ENCODE measurements at regions not wholly inside any gene's neighbourhood (a gene's known extent, or its start where the extent isn't known, plus 50 kb on each side); places are given as distances from the start of the nearest gene placed in this dataset.
"Not testable (repeated sequence)": the region's sequence is repeated elsewhere in the genome, so short reads cannot be mapped to it uniquely, and the experiment has no call there.

- not testable (repeated sequence) for H4K20me1 ChIP-seq (ENCODE audit: insufficient read depth, low read depth, low read length); H3K36me3 ChIP-seq (ENCODE audit: insufficient read depth, low read length); H3K79me2 ChIP-seq (ENCODE audit: low read length); H3K4me1 ChIP-seq (ENCODE audit: low read length); H3K9me3 ChIP-seq (ENCODE audit: low read length); H3K27ac ChIP-seq (ENCODE audit: low read length); H3K4me2 ChIP-seq (ENCODE audit: low read depth, low read length, poor library complexity, severe bottlenecking); DNase-seq; H2AFZ ChIP-seq (ENCODE audit: low read length); H3K9ac ChIP-seq (ENCODE audit: low read length); H3K9me2 ChIP-seq (replicated peaks; ENCODE audit: insufficient read depth, low read length); H3K4me3 ChIP-seq (ENCODE audit: low read length); H3K27me3 ChIP-seq (ENCODE audit: low read length)
Measured at GRCh38 chr20:16873124-16873523, 125.0 kb downstream of the OTOR start.

GRCh38 chr20:16877053-16877554 lies 128.9 kb downstream of the OTOR start:
- Histone ChIP-seq H3K9me3 (ENCODE audit: low read length) (no peaks in the 10 kb centered on the region), H3K4me3 (ENCODE audit: low read length) (no peak overlapping the region)

GRCh38 chr20:16885746-16886145 lies 137.6 kb downstream of the OTOR start:
- Histone ChIP-seq H3K36me3 (ENCODE audit: insufficient read depth, low read length) (no peaks in the 10 kb centered on the region), H3K9me2 (replicated peaks; ENCODE audit: insufficient read depth, low read length) (no peaks in the 10 kb centered on the region), H3K79me2 (ENCODE audit: low read length) (no peaks in the 10 kb centered on the region), H3K4me2 (ENCODE audit: low read depth, low read length, poor library complexity, severe bottlenecking) (no peak overlapping the region), H3K4me3 (ENCODE audit: low read length) (no peak overlapping the region), H4K20me1 (ENCODE audit: insufficient read depth, low read depth, low read length) (no peaks in the 10 kb centered on the region), H3K4me1 (ENCODE audit: low read length) (no peaks in the 10 kb centered on the region), H3K27me3 (ENCODE audit: low read length) (no peaks in the 10 kb centered on the region), H3K9me3 (ENCODE audit: low read length) (no peaks in the 10 kb centered on the region), H3K9ac (ENCODE audit: low read length) (no peak overlapping the region), H3K27ac (ENCODE audit: low read length) (no peak overlapping the region), H2AFZ (ENCODE audit: low read length) (no peak overlapping the region)
- no peak for DNase-seq

More at GRCh38 chr20:16877053-16877554, 128.9 kb downstream of the OTOR start:
- no peak overlapping the region for H3K27ac ChIP-seq (ENCODE audit: low read length)
- H2AFZ ChIP-seq (ENCODE audit: low read length): no peak overlapping the region
- no peak overlapping the region for H3K9ac ChIP-seq (ENCODE audit: low read length)
- DNase-seq: no peak
- H3K4me1 ChIP-seq (ENCODE audit: low read length): no peaks in the 10 kb centered on the region
- H3K79me2 ChIP-seq (ENCODE audit: low read length): no peaks in the 10 kb centered on the region
- no peak overlapping the region for H3K4me2 ChIP-seq (ENCODE audit: low read depth, low read length, poor library complexity, severe bottlenecking)
- no peaks in the 10 kb centered on the region for H3K27me3 ChIP-seq (ENCODE audit: low read length)
- no peaks in the 10 kb centered on the region for H4K20me1 ChIP-seq (ENCODE audit: insufficient read depth, low read depth, low read length)
- H3K9me2 ChIP-seq (replicated peaks; ENCODE audit: insufficient read depth, low read length): no peaks in the 10 kb centered on the region
- no peaks in the 10 kb centered on the region for H3K36me3 ChIP-seq (ENCODE audit: insufficient read depth, low read length)

GRCh38 chr20:16898433-16898832 lies 150.3 kb downstream of the OTOR start:
- no peaks in the 10 kb centered on the region for H3K9me2 ChIP-seq (replicated peaks; ENCODE audit: insufficient read depth, low read length)
- H3K4me1 ChIP-seq (ENCODE audit: low read length): 0 out of 2 replicates have a peak, but pooled peaks cover 2% of the 10 kb centered on the region
- no peak overlapping the region for H3K27ac ChIP-seq (ENCODE audit: low read length)
- no peak overlapping the region for H3K4me2 ChIP-seq (ENCODE audit: low read depth, low read length, poor library complexity, severe bottlenecking)
- H3K27me3 ChIP-seq (ENCODE audit: low read length): no peaks in the 10 kb centered on the region
- H2AFZ ChIP-seq (ENCODE audit: low read length): no peak overlapping the region
- DNase-seq: peak; percentile 6
- no peaks in the 10 kb centered on the region for H3K36me3 ChIP-seq (ENCODE audit: insufficient read depth, low read length)
- H3K9me3 ChIP-seq (ENCODE audit: low read length): no peaks in the 10 kb centered on the region
- no peak overlapping the region for H3K9ac ChIP-seq (ENCODE audit: low read length)
- H4K20me1 ChIP-seq (ENCODE audit: insufficient read depth, low read depth, low read length): no peaks in the 10 kb centered on the region
- H3K79me2 ChIP-seq (ENCODE audit: low read length): no peaks in the 10 kb centered on the region
- H3K4me3 ChIP-seq (ENCODE audit: low read length): no peak overlapping the region

DNA sequence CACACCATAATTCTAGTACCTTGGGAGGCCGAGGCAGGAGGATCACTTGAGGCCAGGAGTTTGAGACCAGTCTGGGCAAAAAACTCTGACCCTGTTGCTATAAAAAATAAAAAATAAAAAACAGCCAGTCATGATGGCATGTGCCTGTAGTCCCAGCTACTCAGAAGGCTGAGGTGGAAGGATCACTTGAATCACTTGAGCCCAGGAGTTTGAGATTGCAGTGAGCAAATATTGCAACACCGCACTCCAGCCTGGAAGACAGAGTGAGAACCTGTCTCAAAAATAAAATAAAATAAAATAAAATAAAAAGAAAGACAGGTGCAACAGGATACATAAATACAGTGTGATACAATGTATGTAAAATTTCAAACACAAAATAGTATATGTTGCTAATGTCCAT lies 154.5 kb downstream of the OTOR start:
- no peak overlapping the region for H3K4me3 ChIP-seq (ENCODE audit: low read length)
- no peaks in the 10 kb centered on the region for H3K36me3 ChIP-seq (ENCODE audit: insufficient read depth, low read length)
- no peaks in the 10 kb centered on the region for H3K9me3 ChIP-seq (ENCODE audit: low read length)
- no peak overlapping the region for H2AFZ ChIP-seq (ENCODE audit: low read length)
- H3K4me1 ChIP-seq (ENCODE audit: low read length): no peaks in the 10 kb centered on the region
- no peak overlapping the region for H3K4me2 ChIP-seq (ENCODE audit: low read depth, low read length, poor library complexity, severe bottlenecking)
- H3K79me2 ChIP-seq (ENCODE audit: low read length): no peaks in the 10 kb centered on the region
- DNase-seq: no peak
- no peak overlapping the region for H3K9ac ChIP-seq (ENCODE audit: low read length)
- no peaks in the 10 kb centered on the region for H3K9me2 ChIP-seq (replicated peaks; ENCODE audit: insufficient read depth, low read length)
- H3K27me3 ChIP-seq (ENCODE audit: low read length): no peaks in the 10 kb centered on the region
- no peak overlapping the region for H3K27ac ChIP-seq (ENCODE audit: low read length)
- H4K20me1 ChIP-seq (ENCODE audit: insufficient read depth, low read depth, low read length): no peaks in the 10 kb centered on the region

DNA sequence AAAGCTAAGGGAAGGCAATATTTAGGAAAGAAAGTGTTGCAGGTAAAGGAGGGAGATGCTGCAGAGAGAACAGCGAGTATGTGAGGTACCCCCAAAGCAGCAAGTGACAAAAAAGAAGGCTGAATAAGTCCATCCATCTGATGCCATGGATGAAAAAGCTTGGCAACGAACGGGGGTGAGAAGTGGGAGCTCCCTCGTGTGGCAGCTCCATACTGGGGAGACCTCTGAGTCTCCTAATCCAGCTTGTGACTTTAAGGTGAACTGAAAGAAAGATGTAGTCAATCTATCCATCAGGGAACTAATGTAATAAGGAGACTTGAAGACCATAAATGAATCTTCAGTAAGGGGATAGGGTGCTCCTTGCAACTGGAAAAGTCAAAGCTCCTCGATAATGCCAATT lies 156.6 kb downstream of the OTOR start:
- H3K27me3 ChIP-seq (ENCODE audit: low read length): no peaks in the 10 kb centered on the region
- no peaks in the 10 kb centered on the region for H3K9me3 ChIP-seq (ENCODE audit: low read length)
- H3K4me1 ChIP-seq (ENCODE audit: low read length): no peaks in the 10 kb centered on the region
- H3K4me2 ChIP-seq (ENCODE audit: low read depth, low read length, poor library complexity, severe bottlenecking): no peak overlapping the region
- DNase-seq: no peak
- H3K36me3 ChIP-seq (ENCODE audit: insufficient read depth, low read length): no peaks in the 10 kb centered on the region
- H4K20me1 ChIP-seq (ENCODE audit: insufficient read depth, low read depth, low read length): no peaks in the 10 kb centered on the region
- no peaks in the 10 kb centered on the region for H3K79me2 ChIP-seq (ENCODE audit: low read length)
- no peak overlapping the region for H3K9ac ChIP-seq (ENCODE audit: low read length)
- no peak overlapping the region for H3K27ac ChIP-seq (ENCODE audit: low read length)
- no peaks in the 10 kb centered on the region for H3K9me2 ChIP-seq (replicated peaks; ENCODE audit: insufficient read depth, low read length)
- no peak overlapping the region for H2AFZ ChIP-seq (ENCODE audit: low read length)
- H3K4me3 ChIP-seq (ENCODE audit: low read length): no peak overlapping the region

- Histone ChIP-seq H3K36me3 (ENCODE audit: insufficient read depth, low read length) (no peaks in the 10 kb centered on the region), H3K9me3 (ENCODE audit: low read length) (no peaks in the 10 kb centered on the region), H3K4me2 (ENCODE audit: low read depth, low read length, poor library complexity, severe bottlenecking) (no peak overlapping the region)
Measured at GRCh38 chr20:16914277-16914676, 166.1 kb downstream of the OTOR start.

GRCh38 chr20:16916165-16916564 lies 168.0 kb downstream of the OTOR start:
- no peak overlapping the region for H3K27ac ChIP-seq (ENCODE audit: low read length)
- H3K36me3 ChIP-seq (ENCODE audit: insufficient read depth, low read length): no peaks in the 10 kb centered on the region
- no peaks in the 10 kb centered on the region for H3K9me3 ChIP-seq (ENCODE audit: low read length)
- H3K4me1 ChIP-seq (ENCODE audit: low read length): no peaks in the 10 kb centered on the region
- no peak overlapping the region for H3K4me3 ChIP-seq (ENCODE audit: low read length)
- H3K79me2 ChIP-seq (ENCODE audit: low read length): no peaks in the 10 kb centered on the region
- H3K9me2 ChIP-seq (replicated peaks; ENCODE audit: insufficient read depth, low read length): no peaks in the 10 kb centered on the region
- no peaks in the 10 kb centered on the region for H4K20me1 ChIP-seq (ENCODE audit: insufficient read depth, low read depth, low read length)
- H3K9ac ChIP-seq (ENCODE audit: low read length): no peak overlapping the region
- H2AFZ ChIP-seq (ENCODE audit: low read length): no peak overlapping the region
- H3K4me2 ChIP-seq (ENCODE audit: low read depth, low read length, poor library complexity, severe bottlenecking): no peak overlapping the region
- DNase-seq: no peak
- no peaks in the 10 kb centered on the region for H3K27me3 ChIP-seq (ENCODE audit: low read length)

More at GRCh38 chr20:16914277-16914676, 166.1 kb downstream of the OTOR start:
- Histone ChIP-seq H3K79me2 (ENCODE audit: low read length) (no peaks in the 10 kb centered on the region), H3K9me2 (replicated peaks; ENCODE audit: insufficient read depth, low read length) (no peaks in the 10 kb centered on the region), H3K27me3 (ENCODE audit: low read length) (no peaks in the 10 kb centered on the region), H3K9ac (ENCODE audit: low read length) (no peak overlapping the region), H4K20me1 (ENCODE audit: insufficient read depth, low read depth, low read length) (no peaks in the 10 kb centered on the region), H3K4me1 (ENCODE audit: low read length) (no peaks in the 10 kb centered on the region), H3K27ac (ENCODE audit: low read length) (no peak overlapping the region), H2AFZ (ENCODE audit: low read length) (no peak overlapping the region), H3K4me3 (ENCODE audit: low read length) (no peak overlapping the region)
- DNase-seq: no peak

DNA sequence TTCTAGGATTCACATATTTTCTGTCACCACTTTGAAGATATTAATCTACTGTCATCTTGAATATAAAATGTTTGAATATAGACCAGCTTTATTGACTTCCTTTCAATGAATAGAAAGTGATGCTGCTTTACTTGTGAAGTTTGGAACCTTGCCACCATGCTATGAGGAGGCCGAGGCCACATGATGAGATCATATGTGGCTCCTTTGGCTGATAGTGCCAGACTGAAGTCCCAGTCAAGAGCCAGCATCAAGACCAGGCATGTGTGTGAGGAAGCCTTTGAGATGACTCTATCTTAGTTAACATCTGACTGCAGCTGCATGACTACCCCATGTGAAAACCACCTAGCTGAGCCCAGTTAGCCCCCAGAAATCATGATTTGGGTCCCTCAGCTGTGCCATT lies 169.5 kb downstream of the OTOR start:
- no peaks in the 10 kb centered on the region for H3K27me3 ChIP-seq (ENCODE audit: low read length)
- no peaks in the 10 kb centered on the region for H3K36me3 ChIP-seq (ENCODE audit: insufficient read depth, low read length)
- H3K9ac ChIP-seq (ENCODE audit: low read length): no peak overlapping the region
- H4K20me1 ChIP-seq (ENCODE audit: insufficient read depth, low read depth, low read length): no peaks in the 10 kb centered on the region
- H3K4me3 ChIP-seq (ENCODE audit: low read length): no peak overlapping the region
- DNase-seq: no peak
- H3K79me2 ChIP-seq (ENCODE audit: low read length): no peaks in the 10 kb centered on the region
- no peaks in the 10 kb centered on the region for H3K9me3 ChIP-seq (ENCODE audit: low read length)
- H2AFZ ChIP-seq (ENCODE audit: low read length): no peak overlapping the region
- H3K27ac ChIP-seq (ENCODE audit: low read length): no peak overlapping the region
- no peak overlapping the region for H3K4me2 ChIP-seq (ENCODE audit: low read depth, low read length, poor library complexity, severe bottlenecking)
- no peaks in the 10 kb centered on the region for H3K4me1 ChIP-seq (ENCODE audit: low read length)
- H3K9me2 ChIP-seq (replicated peaks; ENCODE audit: insufficient read depth, low read length): no peaks in the 10 kb centered on the region
